Dermis microvascular lymphatic vessel endothelial cell (primary cell): ENCODE measurements at regions not wholly inside any gene's neighbourhood (a gene's known extent, or its start where the extent isn't known, plus 50 kb on each side); places are given as distances from the start of the nearest gene placed in this dataset.

Source experiments
- DNase-seq, 2 donors: peaks; one replicate each; pipeline versions ENCODE4 v3.0.0 to v3.0.0-alpha.2; 2010; ENCODE audit warnings: low read depth in 2 of 2

GRCh38 chr5:167801999-167802398, 489.4 kb upstream of the WWC1 start:
- DNase-seq: no peak

- DNase-seq: no peak
Observed at GRCh38 chr5:167802755-167803431, 488.6 kb upstream of the WWC1 start.

DNA sequence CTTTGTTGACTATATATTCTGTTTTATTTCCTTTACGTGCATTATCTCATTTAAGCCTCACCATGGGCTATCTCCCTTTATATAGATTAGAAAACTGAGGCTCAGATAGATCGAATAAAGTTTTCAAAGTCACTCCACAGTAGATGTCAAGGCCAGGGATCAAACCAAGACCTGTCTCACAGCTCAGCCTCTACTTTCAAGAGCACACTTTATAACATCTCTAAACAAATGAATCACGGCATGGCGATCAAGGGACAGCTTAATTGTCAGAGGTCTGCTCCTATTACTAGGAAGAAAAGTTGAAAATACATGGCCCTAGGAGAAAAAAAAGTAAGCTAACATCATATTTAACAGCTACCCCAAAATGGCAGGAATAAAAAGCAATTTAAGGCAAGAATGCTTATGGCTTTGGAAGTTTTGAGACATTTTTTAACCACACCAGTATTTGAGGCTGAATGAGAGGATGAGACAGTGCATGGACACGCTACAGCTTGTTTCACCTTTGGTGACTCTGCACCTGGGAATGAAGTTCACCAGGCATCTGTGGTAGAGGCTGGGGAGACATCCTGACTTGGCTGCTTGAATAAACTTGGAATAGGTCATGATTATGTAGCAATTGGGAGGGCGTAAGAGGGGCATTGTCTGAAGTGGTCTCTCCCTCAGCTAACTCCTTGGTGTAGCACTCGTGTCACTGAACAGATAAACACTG, 486.8 kb upstream of the WWC1 start:
- DNase-seq: no peak

DNA sequence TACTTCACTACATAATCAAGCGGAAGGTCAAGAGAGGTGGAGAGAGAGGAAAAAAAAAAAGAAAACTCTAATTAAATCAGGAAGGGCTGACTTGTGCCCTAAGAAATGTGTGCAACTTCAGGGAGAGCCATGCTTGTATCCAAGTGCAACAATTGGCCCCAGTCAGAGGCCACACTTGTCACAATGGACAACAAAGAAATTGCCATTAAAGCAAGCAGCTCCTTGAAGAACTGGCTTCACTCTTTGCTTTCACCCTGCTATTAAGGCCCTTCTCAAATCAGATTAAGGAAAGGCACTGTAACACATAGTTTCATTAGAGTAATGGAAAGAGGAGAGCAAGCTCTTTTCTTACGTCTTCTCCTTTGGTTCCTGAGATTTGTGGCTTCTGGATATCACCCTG, 480.9 kb upstream of the WWC1 start:
- DNase-seq: no peak

DNA sequence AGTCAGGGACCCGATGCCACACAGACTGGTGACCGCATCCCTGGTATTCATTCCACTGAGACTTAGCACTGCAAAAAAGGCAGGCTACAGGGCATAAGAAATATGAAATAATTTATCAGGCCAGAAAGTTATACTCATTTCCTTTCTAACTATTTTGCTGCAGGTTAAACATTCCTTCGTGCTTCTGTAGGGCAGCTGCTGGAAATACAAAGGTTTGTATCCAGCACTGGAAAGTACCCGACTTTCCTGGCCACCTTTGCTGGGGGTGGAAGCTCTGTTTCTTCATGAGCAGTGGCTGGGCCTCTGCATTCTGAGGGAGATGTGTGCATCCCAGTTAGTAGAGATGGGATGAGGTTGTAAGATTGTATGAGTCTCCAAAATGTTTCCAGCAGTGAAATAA, 478.6 kb upstream of the WWC1 start:
- DNase-seq: no peak

DNA sequence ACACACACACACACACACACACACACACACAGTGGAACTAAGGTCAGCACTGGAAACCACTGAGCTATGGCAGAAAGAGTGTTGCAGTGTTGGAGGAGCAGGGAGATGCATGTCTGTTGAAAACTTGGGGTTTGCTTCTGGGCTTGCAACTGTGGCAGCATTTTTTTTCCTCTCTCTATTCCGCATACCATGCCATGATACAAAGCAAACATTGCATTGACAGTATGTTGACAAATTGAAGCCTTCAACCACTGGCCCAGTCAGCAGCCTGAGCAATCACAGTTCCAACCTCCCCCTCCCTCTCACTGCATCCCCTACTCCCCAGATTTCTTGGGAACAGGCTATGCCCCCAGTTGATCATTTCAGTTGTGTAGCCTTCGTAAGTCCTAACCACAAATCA, 478.1 kb upstream of the WWC1 start:
- DNase-seq: no peak

GRCh38 chr5:167814040-167814439, 477.4 kb upstream of the WWC1 start:
- DNase-seq: no peak

DNA sequence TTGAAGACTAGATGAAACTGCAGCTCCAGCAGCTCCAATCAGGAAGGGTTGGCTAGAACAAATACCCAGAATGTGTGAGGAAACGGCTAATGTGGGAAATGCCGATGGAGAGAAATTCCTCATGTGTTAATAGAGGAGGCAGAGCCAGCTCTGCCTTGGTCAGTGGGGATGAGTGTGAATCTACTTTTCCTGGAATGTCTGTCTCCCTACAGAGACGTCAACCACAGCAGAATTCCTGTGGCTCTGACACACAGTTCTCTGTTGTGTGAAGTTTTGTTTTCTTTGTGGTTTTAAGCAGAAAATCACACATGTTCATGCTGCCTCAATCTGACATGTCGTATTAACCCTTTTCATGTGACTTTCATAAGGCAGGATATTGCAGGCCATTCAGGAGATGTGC, 476.6 kb upstream of the WWC1 start:
- DNase-seq: no peak

DNA sequence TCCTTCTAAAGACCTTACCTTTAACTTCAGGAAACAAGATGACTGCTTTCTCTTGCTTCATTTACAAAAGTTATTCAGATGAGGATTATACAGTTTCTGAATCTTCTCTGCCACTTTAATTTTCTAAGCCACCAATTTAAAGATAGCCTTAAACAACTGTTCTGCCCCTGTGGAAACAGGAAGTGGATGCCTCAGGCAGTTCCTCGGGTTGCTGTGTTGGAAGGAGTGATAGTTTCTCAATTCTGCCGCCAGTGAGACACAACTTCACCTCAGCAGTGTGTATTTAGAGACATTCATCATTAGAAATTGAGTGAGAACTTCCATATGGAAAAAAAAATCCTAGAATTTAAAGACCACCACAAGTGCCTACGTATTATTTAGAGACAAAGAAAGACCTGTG, 475.1 kb upstream of the WWC1 start:
- DNase-seq: no peak

DNA sequence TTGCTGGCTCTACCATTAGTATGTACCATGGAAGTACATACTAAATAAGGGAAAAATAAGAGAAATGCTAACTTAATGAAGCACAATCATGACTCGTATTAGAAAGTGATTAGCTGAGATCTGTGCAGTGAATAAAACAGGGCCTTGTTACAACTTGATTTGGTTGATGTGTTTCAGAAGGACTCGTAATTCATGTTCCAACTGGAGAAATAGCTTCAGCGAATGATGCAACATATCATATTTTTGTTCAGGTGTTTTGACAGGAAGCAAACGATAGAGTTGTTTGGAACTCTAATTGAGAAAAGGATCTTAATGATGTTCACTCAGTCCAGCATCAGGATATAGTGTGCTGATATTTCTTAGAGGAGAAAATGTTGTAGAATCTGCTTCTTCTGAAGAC, 474.6 kb upstream of the WWC1 start:
- no peak for DNase-seq

GRCh38 chr5:167819406-167819805, 472.0 kb upstream of the WWC1 start:
- no peak for DNase-seq

- no peak for DNase-seq
Observed at GRCh38 chr5:167820101-167820990, 471.1 kb upstream of the WWC1 start.

DNA sequence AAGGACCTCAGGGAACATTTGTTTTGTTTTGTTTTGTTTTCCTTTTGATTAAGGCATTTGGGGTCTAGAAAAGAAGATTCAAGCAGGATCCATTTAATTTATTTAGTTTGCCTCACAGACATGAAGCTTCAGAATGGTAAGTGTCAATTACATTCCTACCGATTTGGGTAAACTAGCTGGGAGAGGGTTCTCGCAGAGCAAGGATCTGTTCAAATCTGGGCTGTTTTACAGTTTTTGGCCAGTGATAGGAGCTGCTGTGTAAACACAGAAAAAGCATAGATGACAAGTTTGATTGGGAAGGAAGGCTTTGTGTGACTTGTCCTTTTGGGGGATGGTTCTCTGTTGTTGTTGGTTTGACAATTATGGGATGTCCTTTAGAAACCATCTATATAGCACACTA, 470.3 kb upstream of the WWC1 start:
- DNase-seq: no peak

DNA sequence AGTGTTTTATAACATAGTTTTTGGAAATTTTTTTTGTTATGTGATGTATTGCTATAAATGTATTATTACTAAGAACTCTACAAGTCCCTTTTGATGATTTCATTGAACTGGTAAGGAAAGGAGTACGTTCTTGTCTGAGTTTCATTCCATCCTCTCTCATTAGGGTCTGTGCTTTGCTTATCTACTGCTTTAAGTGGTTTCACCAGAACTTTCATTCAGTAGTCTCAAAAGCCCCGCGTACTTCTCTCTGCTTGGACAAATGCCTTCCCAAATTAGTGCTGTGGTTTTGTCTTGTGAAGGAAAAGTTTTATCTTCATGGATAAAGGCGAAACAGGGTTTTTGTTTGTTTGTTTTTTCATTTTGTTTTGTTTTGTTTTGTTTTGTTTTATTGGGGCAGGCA, 469.8 kb upstream of the WWC1 start:
- DNase-seq: no peak

DNA sequence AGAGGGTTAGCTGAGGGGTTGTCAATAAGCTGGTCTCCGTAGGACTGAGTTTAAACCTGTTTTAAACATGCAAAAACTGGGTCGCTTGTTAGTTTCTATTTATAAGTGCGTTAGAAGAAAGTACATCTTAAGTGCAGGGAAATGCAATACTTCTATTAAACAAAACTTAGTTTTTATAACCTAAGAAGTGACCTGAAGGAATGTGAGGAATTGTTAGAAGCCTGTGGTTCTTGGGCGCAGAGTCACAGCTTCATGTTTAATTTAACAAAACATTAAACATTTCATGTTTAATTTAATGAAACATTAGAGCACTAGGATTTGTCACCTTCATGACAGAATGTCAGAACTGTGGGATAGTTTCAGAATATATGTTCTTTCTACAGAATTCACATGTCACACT, 469.2 kb upstream of the WWC1 start:
- DNase-seq: no peak

- DNase-seq: no peak
Observed at GRCh38 chr5:167823405-167823804, 468.0 kb upstream of the WWC1 start.

- DNase-seq: no peak
Observed at GRCh38 chr5:167827766-167828165, 463.7 kb upstream of the WWC1 start.

DNA sequence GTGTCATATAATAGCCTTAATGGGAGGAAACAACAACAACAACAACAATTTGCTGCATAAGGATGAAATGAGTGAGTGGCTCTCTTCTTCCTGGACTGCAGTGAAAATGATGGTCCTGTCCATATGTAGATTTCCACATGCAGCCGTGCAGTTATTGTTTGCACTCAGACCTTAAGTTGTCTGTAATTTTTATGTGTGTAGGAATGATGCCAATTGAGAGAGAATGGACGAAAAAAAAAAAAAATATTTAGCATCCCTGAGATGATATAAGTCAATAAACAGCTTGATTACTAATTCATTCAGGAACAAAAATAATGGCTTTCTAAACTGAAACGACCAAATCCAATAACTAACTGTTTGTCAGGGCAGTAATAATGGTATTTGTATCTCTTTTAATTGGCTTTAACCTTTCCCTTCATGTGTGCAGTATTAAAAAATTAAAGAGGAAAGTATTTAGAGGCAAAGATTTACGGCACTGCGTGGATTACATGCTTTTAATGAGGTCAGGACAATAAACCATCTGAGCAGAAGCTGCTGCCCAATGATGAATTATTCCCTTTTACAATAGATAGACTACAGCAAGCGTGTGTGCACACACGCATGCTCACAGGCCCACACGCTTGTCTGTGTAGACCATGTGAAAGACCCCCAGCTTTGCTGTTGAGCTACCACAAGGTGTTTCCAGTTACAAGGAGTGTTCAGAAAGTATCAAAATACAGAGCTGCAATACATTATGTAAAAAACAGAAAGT, 459.5 kb upstream of the WWC1 start:
- DNase-seq: no peak

DNA sequence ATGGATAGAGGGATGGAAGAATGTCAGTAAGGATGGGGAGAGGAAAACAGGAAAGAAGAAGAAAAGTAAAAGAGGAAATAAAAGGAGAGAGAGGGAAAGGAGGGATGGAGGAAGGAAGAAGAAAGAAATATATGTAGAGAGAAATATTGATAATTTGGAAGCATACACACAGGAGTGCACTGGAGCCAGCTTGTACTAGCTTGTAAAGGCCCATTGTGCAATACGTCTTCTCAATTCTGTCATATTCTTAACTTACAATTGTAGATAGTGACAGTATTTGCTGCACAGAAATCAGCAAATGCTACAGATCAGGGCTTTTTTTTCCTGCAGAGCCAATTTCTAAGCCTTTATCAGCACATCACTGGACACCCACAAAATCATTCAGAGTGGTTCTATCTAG, 458.8 kb upstream of the WWC1 start:
- no peak for DNase-seq

- DNase-seq: no peak
Observed at GRCh38 chr5:167833456-167833855, 458.0 kb upstream of the WWC1 start.

DNA sequence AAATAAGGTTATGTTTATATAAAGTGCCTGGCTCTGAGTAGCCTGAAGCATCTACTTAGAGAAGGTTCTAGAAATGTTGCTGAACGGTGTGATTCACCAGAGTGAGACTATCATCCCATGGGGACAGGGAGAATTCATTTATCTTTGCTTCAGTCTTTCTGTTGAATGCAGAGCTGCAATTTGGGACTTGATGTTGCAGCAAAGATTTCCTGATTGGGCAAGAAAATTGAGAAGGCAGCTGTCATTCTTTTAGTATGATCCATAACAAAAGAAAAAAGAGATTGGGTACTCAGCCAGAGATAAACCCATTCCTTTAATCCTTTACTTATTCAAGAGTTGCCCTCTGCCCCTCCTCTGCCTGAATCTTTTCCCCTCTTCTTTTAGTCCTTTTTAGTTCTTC, 456.3 kb upstream of the WWC1 start:
- DNase-seq: no peak

- no peak for DNase-seq
Observed at GRCh38 chr5:167837127-167837526, 454.3 kb upstream of the WWC1 start.
